ENCODE measurements at regions not wholly inside any gene's neighbourhood (a gene's known extent, or its start where the extent isn't known, plus 50 kb on each side); places are given as distances from the start of the nearest gene placed in this dataset.

GRCh38 chr16:79493911-79494310, 106.6 kb downstream of the MAF start:
- peak; percentile 0 for DNase-seq

GRCh38 chr16:79492036-79492435, 108.5 kb downstream of the MAF start:
- DNase-seq: peak; percentile 27

- no peak for DNase-seq
Observed at GRCh38 chr16:79485020-79485419, 115.5 kb downstream of the MAF start.

GRCh38 chr16:79484237-79484636, 116.3 kb downstream of the MAF start:
- no peak for DNase-seq

GRCh38 chr16:79483336-79483735, 117.2 kb downstream of the MAF start:
- DNase-seq: no peak

GRCh38 chr16:79482011-79482410, 118.5 kb downstream of the MAF start:
- DNase-seq: no peak

GRCh38 chr16:79480929-79481328, 119.6 kb downstream of the MAF start:
- no peak for DNase-seq

GRCh38 chr16:79480056-79480455, 120.5 kb downstream of the MAF start:
- no peak for DNase-seq

- DNase-seq: no peak
Observed at GRCh38 chr16:79476580-79476979, 124.0 kb downstream of the MAF start.

GRCh38 chr16:79475841-79476240, 124.7 kb downstream of the MAF start:
- no peak for DNase-seq

GRCh38 chr16:79473456-79473855, 127.1 kb downstream of the MAF start:
- DNase-seq: no peak

GRCh38 chr16:79472426-79472825, 128.1 kb downstream of the MAF start:
- no peak for DNase-seq

- DNase-seq: no peak
Observed at GRCh38 chr16:79469999-79470398, 130.5 kb downstream of the MAF start.

GRCh38 chr16:79468631-79469030, 131.9 kb downstream of the MAF start:
- DNase-seq: no peak

GRCh38 chr16:79468121-79468552, 132.4 kb downstream of the MAF start:
- DNase-seq: no peak

GRCh38 chr16:79466111-79466510, 134.4 kb downstream of the MAF start:
- DNase-seq: no peak

- no peak for DNase-seq
Observed at GRCh38 chr16:79463841-79464240, 136.7 kb downstream of the MAF start.

GRCh38 chr16:79456036-79456435, 144.5 kb downstream of the MAF start:
- no peak for DNase-seq

- no peak for DNase-seq
Observed at GRCh38 chr16:79452671-79453070, 147.9 kb downstream of the MAF start.

- DNase-seq: no peak
Observed at GRCh38 chr16:79451196-79451816, 149.2 kb downstream of the MAF start.

GRCh38 chr16:79449900-79450299, 150.6 kb downstream of the MAF start:
- DNase-seq: no peak

- DNase-seq: no peak
Observed at GRCh38 chr16:79449067-79449769, 151.3 kb downstream of the MAF start.

- no peak for DNase-seq
Observed at GRCh38 chr16:79444572-79444971, 156.0 kb downstream of the MAF start.

GRCh38 chr16:79439901-79440300, 160.6 kb downstream of the MAF start:
- DNase-seq: no peak

Measured in right forelimb (tissue), 1 donor.